Keratinocyte (primary cell): ENCODE measurements at regions not wholly inside any gene's neighbourhood (a gene's known extent, or its start where the extent isn't known, plus 50 kb on each side); places are given as distances from the start of the nearest gene placed in this dataset.

Experiments
- EZH2 ChIP-seq: IDR thresholded peaks from one replicate; pipeline ENCODE4 v1.6.1; 2012; ENCODE audit warnings: inconsistent platforms, mild to moderate bottlenecking, low read length, moderate library complexity
- TF ChIP-seq, protein P1 (sequence below), 3 experiments: IDR thresholded peaks in 1 of 3; conservative IDR thresholded peaks in 1 of 3; optimal IDR thresholded peaks in 1 of 3; 2 replicates in 2 of 3; 3 replicates in 1 of 3; pipeline versions ENCODE3 to v1.5.1; 2011; ENCODE audit warnings: low read length in 3 of 3, mild to moderate bottlenecking in 3 of 3, moderate library complexity in 2 of 3, control low read depth in 1 of 3, inconsistent platforms in 1 of 3; ENCODE audit not compliant: insufficient read depth in 2 of 3; ENCODE audit errors: extremely low read depth in 1 of 3

DNA sequence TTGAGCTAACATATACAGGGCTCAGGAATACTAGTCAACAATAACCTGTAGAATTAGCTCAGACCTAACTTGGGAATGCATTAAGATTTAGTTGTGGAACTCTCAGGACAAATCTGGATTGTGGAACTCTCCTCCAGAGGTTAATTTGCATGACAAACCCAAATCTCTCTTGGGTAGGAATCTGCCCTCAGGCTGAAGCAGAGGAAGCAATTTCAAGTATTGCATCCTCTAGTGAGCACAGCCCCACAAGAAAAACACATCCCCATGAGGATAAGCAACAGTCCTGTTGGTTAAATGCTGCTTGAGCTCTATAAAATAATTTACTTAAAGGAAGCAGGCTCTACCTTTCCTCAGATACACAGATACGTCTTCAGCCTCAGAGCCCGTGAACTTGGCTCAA lies 170.9 kb upstream of the STXBP5 start:
- TF ChIP-seq, protein P1, sequence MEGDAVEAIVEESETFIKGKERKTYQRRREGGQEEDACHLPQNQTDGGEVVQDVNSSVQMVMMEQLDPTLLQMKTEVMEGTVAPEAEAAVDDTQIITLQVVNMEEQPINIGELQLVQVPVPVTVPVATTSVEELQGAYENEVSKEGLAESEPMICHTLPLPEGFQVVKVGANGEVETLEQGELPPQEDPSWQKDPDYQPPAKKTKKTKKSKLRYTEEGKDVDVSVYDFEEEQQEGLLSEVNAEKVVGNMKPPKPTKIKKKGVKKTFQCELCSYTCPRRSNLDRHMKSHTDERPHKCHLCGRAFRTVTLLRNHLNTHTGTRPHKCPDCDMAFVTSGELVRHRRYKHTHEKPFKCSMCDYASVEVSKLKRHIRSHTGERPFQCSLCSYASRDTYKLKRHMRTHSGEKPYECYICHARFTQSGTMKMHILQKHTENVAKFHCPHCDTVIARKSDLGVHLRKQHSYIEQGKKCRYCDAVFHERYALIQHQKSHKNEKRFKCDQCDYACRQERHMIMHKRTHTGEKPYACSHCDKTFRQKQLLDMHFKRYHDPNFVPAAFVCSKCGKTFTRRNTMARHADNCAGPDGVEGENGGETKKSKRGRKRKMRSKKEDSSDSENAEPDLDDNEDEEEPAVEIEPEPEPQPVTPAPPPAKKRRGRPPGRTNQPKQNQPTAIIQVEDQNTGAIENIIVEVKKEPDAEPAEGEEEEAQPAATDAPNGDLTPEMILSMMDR (optimal IDR thresholded peaks at IDR 0.05 in 1 of 3, IDR thresholded peaks at IDR 0.05 in 1 of 3, conservative IDR thresholded peaks at IDR 0.05 in 1 of 3; ENCODE audit: extremely low read depth in 1 of 3, insufficient read depth in 2 of 3, low read length in 3 of 3), result no peak
- TF ChIP-seq EZH2, result no peak
